HG03280 (cell line): ENCODE measurements at regions not wholly inside any gene's neighbourhood (a gene's known extent, or its start where the extent isn't known, plus 50 kb on each side); places are given as distances from the start of the nearest gene placed in this dataset.

Experiments used
- ATAC-seq: cut with Tn5 transposase; IDR thresholded peaks from one replicate; pipeline ENCODE4 v1.9.1; 2021; ENCODE audit warnings: mild to moderate bottlenecking, moderate library complexity; ENCODE audit not compliant: unreplicated experiment

- ATAC-seq, result no peak
These were observed 153.3 kb upstream of the VRK2 start for GRCh38 chr2:57893347-57893746.

DNA sequence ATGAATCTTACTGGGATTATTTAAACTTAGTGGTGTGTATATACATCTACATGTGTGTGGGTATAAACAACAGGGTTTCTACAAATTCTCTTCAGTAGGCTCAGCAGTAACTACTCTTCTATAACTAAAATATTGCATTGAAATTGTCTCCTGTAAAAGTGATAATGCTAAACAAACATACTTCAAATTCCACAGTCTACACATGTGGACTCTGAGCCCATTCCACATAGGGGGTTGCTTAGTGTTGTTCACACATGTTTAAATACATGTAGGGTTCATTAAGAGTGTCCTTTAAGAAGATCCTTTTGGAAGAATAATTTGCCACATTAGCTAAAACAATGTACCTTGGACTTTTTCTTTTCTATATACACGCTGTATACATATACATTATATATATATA lies 152.8 kb upstream of the VRK2 start:
- ATAC-seq, result no peak

DNA sequence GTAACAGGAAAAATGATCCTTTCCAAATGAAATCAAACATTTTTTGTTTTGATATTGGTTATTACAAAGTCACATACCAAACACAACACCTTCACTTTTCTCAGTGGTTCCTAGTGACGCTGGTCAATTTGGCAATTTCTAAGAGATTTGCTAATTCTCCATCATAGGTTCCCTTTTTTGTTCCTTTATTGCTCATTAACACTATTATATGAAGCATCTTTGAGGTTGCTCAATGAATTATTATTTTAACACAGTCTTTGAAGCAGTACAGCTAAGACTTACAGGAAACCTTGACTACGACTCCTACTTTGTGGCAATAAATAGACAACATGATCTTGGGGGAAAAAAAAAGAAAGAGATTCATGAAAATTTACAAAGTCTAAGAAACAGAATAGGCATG lies 152.2 kb upstream of the VRK2 start:
- ATAC-seq, result no peak

DNA sequence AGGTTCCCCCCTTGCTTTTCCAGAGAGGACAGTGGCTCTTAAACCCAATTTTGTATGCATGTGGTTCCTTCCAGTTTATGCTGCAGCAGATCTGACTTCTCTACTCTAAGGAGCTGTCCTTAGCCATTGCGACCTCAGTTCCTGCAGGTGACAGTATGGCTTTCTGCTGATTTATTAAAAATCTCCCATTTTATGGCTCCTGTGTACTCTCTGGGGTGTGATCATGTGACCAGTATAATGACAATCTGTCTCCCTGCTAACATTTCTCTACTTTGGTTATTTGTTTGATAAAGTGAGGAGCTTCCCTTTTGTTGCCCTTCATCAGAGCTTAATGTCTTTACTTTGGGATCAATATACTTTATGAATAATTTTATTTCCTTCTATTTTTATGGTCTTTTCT lies 148.7 kb upstream of the VRK2 start:
- ATAC-seq, result no peak

DNA sequence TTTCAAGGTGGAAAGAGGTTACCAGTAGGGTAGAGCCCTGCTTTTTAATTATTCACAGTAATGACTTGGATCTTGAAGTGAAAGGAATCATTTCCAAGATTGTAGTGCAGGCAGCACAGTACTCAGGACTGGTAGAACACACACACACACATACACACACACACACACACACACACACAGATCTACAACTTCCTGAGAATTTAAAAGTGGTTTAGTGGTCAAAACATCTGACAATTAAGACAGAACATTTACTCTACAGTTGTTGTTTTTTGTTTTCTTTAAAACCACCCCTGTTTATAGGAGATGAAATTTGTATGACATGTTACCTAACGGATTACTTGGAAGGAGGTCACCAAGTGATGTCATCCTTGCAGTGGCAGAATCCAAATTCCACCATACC lies 146.7 kb upstream of the VRK2 start:
- ATAC-seq, result no peak

- no peak for ATAC-seq
These were observed 144.0 kb upstream of the VRK2 start for GRCh38 chr2:57902578-57902977.

DNA sequence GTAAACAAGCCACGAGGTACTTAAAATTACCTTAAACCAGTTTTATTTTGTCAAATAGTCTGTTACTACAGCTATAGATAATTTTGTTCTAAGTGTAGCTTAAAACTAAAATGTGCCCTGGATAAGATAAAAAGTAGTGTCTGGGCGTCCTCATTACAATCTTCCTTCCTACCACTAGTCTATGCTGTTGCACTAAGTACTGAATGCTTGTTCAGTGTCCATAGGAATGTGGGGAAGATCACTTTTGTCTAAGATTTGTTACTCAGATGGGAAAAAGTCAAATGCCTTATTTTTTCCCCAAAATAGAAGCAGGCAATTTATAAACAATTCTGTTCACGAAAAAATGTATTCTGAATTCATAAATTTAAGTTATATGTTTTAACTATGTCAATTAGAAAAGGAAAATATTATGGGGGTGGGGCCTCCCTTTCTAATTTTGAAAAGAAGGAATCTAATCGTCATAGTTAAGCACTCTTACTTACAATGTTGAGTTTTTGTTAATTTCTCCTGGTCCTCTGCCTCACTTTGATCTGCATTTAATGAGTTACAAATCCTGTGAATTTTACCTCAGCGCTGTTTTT lies 140.4 kb upstream of the VRK2 start:
- ATAC-seq, result peak; percentile 73

DNA sequence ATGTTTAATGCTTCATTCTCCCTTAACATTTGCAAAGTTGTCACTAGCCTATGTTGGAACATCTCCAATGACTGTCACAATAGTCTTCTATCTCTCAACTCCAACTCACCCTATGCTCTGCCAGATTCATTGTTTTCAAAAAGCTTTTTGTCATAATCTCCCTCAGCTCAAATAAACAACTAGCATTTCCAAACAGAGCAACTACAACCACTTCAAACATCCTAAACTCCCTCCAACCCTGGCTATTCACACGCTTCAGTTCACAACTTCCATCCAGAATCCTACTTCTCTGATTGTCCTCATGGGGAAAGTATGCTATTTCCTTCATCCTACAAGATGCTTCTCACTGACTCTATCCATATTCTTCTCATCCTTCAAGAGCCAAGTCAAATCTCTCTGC lies 139.2 kb upstream of the VRK2 start:
- no peak for ATAC-seq

GRCh38 chr2:57908736-57909161 lies 137.9 kb upstream of the VRK2 start:
- peak; percentile 71 for ATAC-seq

DNA sequence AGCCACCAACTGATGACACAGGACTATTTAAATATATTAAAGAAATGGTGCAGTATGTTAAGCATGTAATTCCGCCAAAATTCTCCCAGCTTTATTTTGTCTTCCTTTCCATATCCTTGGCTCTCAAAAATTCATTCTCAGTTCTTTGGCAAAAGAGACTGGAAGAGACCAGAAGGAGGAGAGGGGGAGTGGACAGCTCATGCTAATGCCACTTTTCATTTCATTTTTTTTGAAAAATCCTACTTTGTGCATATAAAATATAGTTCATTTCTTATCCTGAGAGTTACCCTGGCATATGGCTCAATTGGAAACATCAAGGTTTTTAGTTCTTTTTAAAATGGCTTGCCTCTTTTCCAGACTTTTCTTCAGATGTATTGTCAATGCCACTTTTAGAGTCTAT lies 128.5 kb upstream of the VRK2 start:
- no peak for ATAC-seq

DNA sequence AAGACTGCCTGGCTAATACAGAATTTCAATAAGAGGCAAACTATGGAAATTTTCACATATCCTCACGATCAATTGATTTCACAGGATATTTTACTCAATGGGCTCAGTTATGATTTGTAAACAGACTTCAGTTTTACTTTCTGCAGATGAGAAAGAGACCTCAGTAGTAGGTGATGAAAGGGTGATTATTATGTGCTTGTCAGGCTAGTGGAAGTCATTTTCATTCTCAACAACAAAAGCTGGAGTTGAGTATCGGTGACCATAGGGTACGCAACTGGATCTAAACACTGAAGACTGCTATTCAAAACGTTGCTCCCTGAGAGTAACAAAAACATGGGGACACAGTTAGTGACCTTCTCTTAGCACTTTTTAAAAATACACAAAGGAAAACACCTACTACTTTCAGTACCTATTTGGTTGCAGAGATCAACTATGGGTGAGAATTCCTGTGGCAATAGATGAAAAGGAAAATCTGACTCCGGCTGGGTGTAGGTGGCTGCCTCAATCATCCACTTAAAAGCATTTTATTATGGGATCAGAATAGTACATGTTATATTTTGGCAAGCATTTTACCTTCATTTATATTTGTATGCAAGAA lies 126.2 kb upstream of the VRK2 start:
- no peak for ATAC-seq

- no peak for ATAC-seq
These were observed 111.9 kb upstream of the VRK2 start for GRCh38 chr2:57934659-57935058.

DNA sequence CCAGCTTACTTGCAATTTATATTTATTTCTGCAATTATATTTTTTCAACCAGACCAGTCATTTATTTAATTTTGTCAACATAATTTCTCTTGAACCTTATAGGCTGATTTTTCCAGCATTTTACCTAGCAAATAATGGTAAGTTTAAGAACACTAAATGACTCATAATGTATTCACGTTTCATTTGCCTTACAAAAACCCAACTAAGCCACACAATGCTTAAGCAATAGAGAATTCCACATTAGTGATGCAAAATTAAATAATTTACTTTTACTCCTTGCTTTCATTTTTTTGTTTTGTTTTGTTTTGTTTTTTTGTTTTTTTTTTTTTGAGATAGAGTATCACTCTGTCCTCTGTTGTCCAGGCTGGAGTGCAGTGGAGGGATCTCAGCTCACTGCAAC lies 110.4 kb upstream of the VRK2 start:
- ATAC-seq, result no peak

GRCh38 chr2:57937456-57937855 lies 109.2 kb upstream of the VRK2 start:
- no peak for ATAC-seq

DNA sequence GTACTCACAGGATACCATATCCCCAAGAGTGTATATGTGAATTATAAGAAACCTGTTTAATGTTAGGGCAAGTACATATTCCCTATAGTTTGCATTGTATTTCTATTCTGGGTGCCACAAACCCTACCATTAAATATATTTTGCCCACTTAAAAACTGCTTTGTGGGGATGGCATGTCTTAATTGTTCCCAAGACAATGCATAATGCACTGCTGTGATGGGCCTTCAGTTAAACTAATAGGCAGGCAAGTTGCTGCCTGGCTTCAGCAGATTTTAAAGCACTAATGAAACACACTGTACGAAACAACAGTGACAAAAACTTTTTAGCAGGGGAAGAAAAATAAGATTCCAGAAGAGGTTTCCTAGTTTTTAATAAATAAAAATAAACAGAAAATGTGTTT lies 104.8 kb upstream of the VRK2 start:
- ATAC-seq, result no peak

- no peak for ATAC-seq
These were observed 103.3 kb upstream of the VRK2 start for GRCh38 chr2:57943315-57943714.

DNA sequence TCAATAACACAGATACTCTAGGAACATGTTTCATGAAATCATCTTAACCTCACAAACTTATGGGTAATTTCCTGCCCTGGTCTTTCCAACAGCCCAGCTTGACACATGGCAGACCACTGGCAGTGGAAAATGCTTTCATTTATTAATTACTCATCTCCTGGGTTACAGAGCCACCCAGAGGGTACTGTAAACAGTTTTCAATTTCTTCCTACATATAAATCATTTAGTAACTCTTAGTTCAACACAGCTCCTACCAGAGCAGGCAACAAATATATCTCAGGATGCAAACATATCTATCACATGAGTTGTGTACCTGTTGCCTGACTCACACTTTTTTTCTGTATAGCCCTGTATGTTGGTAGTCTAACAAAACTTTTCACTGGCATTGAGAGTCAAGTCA lies 99.2 kb upstream of the VRK2 start:
- ATAC-seq, result no peak

- ATAC-seq, result no peak
These were observed 92.6 kb upstream of the VRK2 start for GRCh38 chr2:57954020-57954419.

GRCh38 chr2:57957238-57957637 lies 89.4 kb upstream of the VRK2 start:
- ATAC-seq, result no peak

GRCh38 chr2:57959390-57959789 lies 87.2 kb upstream of the VRK2 start:
- ATAC-seq, result no peak

DNA sequence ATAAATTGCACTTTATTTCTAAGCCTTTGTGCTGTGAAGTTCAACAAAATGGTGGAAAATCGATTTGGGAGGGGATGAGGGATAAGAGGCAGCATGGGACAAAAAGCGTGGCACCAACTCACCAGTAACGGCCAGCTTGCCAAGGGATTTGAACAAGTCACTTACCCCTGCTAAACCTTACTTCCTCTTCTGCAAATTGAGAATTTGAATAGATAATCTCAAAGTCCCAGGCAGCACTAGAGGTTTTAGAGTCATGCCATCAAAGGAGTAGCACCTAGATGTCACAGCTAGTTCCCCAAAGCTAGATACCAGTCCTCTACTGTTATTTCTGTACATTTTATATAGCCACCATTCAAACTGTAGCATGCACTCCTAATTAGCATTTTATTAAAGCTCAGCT lies 83.7 kb upstream of the VRK2 start:
- no peak for ATAC-seq

- ATAC-seq, result no peak
These were observed 81.4 kb upstream of the VRK2 start for GRCh38 chr2:57965219-57965618.

DNA sequence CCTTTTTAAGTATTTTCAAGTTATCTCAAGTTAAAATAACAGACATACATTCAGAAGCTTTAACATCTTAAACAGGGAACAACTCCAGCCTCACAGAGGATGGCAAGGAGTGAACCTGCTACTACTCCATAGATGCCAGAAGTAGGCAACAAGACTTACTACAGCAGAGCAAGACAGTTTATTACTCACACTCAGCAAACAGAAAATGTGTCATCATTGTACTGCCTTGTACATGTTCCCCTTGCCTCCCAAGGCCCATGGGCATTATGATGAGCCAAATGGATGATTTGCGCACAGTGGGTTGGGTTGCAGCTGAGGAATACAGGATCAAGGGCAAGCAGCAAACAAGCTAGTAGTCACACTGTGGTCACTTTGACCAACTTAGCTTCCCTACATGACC lies 80.6 kb upstream of the VRK2 start:
- ATAC-seq, result no peak
